Neural progenitor cell (in vitro differentiated cells): ENCODE measurements at regions not wholly inside any gene's neighbourhood (a gene's known extent, or its start where the extent isn't known, plus 50 kb on each side); places are given as distances from the start of the nearest gene placed in this dataset.

ENCODE experiments used
- CTCF ChIP-seq: fragments of 200-600 bp; sonication (generic); IDR thresholded peaks from 2 replicates; pipeline ENCODE4 v1.5.1; 2017; ENCODE audit warnings: antibody characterized with exemption, mild to moderate bottlenecking
- EZH2phosphoT487 ChIP-seq: fragments of 200-600 bp; sonication (generic); IDR thresholded peaks from 2 replicates; pipeline ENCODE4 v1.6.1; 2017; ENCODE audit warnings: antibody characterized with exemption

GRCh38 chr9:77087506-77087905 is 68.1 kb downstream of the FOXB2 start:
- TF ChIP-seq CTCF, result no peak
- TF ChIP-seq EZH2phosphoT487, result no peak
